Tibial nerve (tissue), 4 donors: ENCODE measurements at regions not wholly inside any gene's neighbourhood (a gene's known extent, or its start where the extent isn't known, plus 50 kb on each side); places are given as distances from the start of the nearest gene placed in this dataset.

ENCODE experiments used
- DNase-seq, 2 donors: peaks; one replicate each; pipeline ENCODE4 v3.0.0-alpha.2; 2019; ENCODE audit warnings: low spot score in 2 of 2
- H3K27ac ChIP-seq, 4 donors: fragments of 200-600 bp; sonication (generic) in 3 of 4; one replicate each; pipeline ENCODE4 v1.5.1; 2017 to 2019; ENCODE audit warnings: mild to moderate bottlenecking in 1 of 4
- H3K27me3 ChIP-seq, 2 donors: fragments of 200-600 bp; sonication (generic) in 1 of 2; one replicate each; pipeline versions ENCODE4 v1.5.1 to v1.6.0; 2017 to 2019
- H3K36me3 ChIP-seq, 3 donors: fragments of 200-600 bp; sonication (generic); one replicate each; pipeline ENCODE4 v1.5.1; 2018 to 2019
- H3K4me1 ChIP-seq, 4 donors: fragments of 200-600 bp; sonication (generic) in 3 of 4; one replicate each; pipeline ENCODE4 v1.5.1; 2017 to 2019
- H3K4me3 ChIP-seq, 4 donors: fragments of 200-600 bp; sonication (generic) in 3 of 4; one replicate each; pipeline ENCODE4 v1.5.1; 2017 to 2019; ENCODE audit warnings: mild to moderate bottlenecking in 1 of 4, moderate library complexity in 1 of 4
- H3K9me3 ChIP-seq, 4 donors: fragments of 200-600 bp; sonication (generic) in 3 of 4; one replicate each; pipeline ENCODE4 v1.5.1; 2017 to 2019
- CTCF ChIP-seq, 5 experiments: fragments of 200-600 bp in 3 of 5; fragments of 450-650 bp in 2 of 5; sonication (generic) in 3 of 5; IDR thresholded peaks; one replicate each; pipeline ENCODE4 v1.5.1; 2016 to 2019; ENCODE audit warnings: antibody characterized with exemption in 5 of 5, mild to moderate bottlenecking in 3 of 5, moderate library complexity in 2 of 5
- EP300 ChIP-seq, 2 donors: sonication (generic); formaldehyde crosslinking; IDR thresholded peaks; one replicate each; pipeline ENCODE4 v1.6.1; 2017; ENCODE audit warnings: antibody characterized with exemption in 2 of 2, mild to moderate bottlenecking in 1 of 2
- POLR2A ChIP-seq, 2 donors: fragments of 450-650 bp; IDR thresholded peaks; one replicate each; pipeline ENCODE4 v1.6.1; 2017; ENCODE audit warnings: antibody characterized with exemption in 2 of 2, mild to moderate bottlenecking in 2 of 2, moderate library complexity in 2 of 2
- WGBS, 2 donors: methylation state at CpG; one replicate each; pipeline ENCODE4 v1.1.5; 2018; 5-methylcytosine and 5-hydroxymethylcytosine counted together

DNA sequence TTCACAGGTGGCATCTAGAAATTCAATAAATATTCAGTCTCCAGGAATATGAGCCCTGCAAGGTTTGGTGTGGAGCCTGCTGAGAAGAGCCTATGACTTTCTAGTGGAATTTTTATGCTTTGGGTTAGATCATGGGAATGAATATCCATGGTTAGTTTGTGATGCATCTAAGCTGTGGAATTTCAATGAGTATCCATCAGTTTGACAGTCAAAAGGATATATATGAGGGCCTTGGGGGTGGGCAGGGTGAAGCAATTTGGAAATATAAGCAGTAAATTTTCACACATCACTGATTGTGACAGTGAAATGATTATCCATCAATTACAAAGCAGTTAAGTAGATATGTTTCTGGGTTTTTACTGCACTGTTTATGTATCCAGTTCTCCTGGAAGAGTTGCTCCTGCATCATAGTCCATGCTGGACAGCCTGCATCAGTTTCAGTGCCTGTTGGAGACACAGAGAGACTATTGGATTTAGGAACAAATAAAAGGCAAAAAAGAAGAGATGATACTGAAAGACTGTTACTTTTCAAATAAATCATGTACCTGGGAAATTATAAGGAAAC lies 530.8 kb downstream of the MFSD1 start:
- H3K27ac ChIP-seq, result no peak overlapping the region
- H3K4me3 ChIP-seq, result no peak overlapping the region
- no peaks in the 10 kb centered on the region for H3K36me3 ChIP-seq
- no peaks in the 10 kb centered on the region for H3K9me3 ChIP-seq
- H3K4me1 ChIP-seq, result no peaks in the 10 kb centered on the region
- H3K27me3 ChIP-seq, result no peaks in the 10 kb centered on the region
- TF ChIP-seq POLR2A (IDR thresholded peaks at IDR 0.05), result no peak
- no peak for DNase-seq

GRCh38 chr3:159339131-159339530 lies 537.3 kb downstream of the MFSD1 start:
- TF ChIP-seq EP300 (IDR thresholded peaks at IDR 0.05), result no peak
- TF ChIP-seq CTCF (IDR thresholded peaks at IDR 0.05), result no peak
- no peak for TF ChIP-seq POLR2A (IDR thresholded peaks at IDR 0.05)
- Histone ChIP-seq H3K36me3 (no peaks in the 10 kb centered on the region), H3K27me3 (no peaks in the 10 kb centered on the region), H3K4me3 (no peak overlapping the region), H3K27ac (no peak overlapping the region), H3K9me3 (peaks cover 0 to 9% (median 3%) of the 10 kb centered on the region in 4 donors), H3K4me1 (no peaks in the 10 kb centered on the region)
- DNase-seq, result no peak

- Histone ChIP-seq H3K27ac (no peak overlapping the region), H3K4me1 (no peaks in the 10 kb centered on the region), H3K36me3 (no peaks in the 10 kb centered on the region), H3K27me3 (no peaks in the 10 kb centered on the region), H3K4me3 (no peak overlapping the region), H3K9me3 (peaks cover 0 to 9% (median 3%) of the 10 kb centered on the region in 4 donors)
- WGBS, 2 donors, result 51 to 74% methylated on average over 3 of the region's 3 CpGs
- DNase-seq, result no peak
- TF ChIP-seq POLR2A (IDR thresholded peaks at IDR 0.05) (no peak), CTCF (IDR thresholded peaks at IDR 0.05) (no peak), EP300 (IDR thresholded peaks at IDR 0.05) (no peak)
These were observed 539.1 kb downstream of the MFSD1 start for GRCh38 chr3:159340877-159341500.

GRCh38 chr3:159346271-159346903 lies 544.5 kb downstream of the MFSD1 start:
- H3K27me3 ChIP-seq, result no peaks in the 10 kb centered on the region
- no peaks in the 10 kb centered on the region for H3K9me3 ChIP-seq
- TF ChIP-seq POLR2A (IDR thresholded peaks at IDR 0.05) (no peak), CTCF (IDR thresholded peaks at IDR 0.05) (no peak), EP300 (IDR thresholded peaks at IDR 0.05) (no peak)
- no peaks in the 10 kb centered on the region for H3K36me3 ChIP-seq
- no peak overlapping the region for H3K4me3 ChIP-seq
- WGBS, 2 donors, result 72 to 74% methylated on average over 5 of the region's 5 CpGs
- H3K27ac ChIP-seq, result no peak overlapping the region
- DNase-seq, result no peak
- H3K4me1 ChIP-seq, result no peaks in the 10 kb centered on the region

DNA sequence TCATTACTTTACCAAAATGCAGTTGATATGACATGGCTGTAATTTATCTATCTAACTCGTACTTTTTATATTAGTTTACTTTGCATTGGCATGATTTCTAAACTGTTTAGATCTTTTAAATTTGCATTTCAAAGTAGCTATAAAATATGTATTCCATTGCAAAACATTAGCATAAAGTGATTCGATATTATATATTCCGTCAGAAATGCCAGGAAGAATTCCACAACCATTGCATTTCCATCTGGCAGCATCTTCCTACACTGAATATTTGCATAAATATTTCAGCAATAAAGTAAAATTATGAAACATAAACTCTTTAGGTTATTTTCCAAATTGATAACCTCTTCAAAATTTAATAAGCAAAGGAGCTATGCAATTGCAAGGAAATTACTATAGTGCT lies 546.6 kb downstream of the MFSD1 start:
- no peak for DNase-seq
- Histone ChIP-seq H3K27me3 (no peaks in the 10 kb centered on the region), H3K4me3 (no peak overlapping the region), H3K9me3 (no peaks in the 10 kb centered on the region), H3K4me1 (no peaks in the 10 kb centered on the region), H3K36me3 (no peaks in the 10 kb centered on the region), H3K27ac (no peak overlapping the region)
- TF ChIP-seq EP300 (IDR thresholded peaks at IDR 0.05) (no peak), POLR2A (IDR thresholded peaks at IDR 0.05) (no peak), CTCF (IDR thresholded peaks at IDR 0.05) (no peak)
- 48 to 60% methylated on average over 3 of the region's 3 CpGs for WGBS, 2 donors
